WTC11 (cell line): ENCODE measurements at regions not wholly inside any gene's neighbourhood (a gene's known extent, or its start where the extent isn't known, plus 50 kb on each side); places are given as distances from the start of the nearest gene placed in this dataset.

Source experiments
- ATAC-seq: fragments of 200-7000 bp; cut with Tn5 transposase; 2 replicates; pipeline ENCODE4 v1.10.0; 2021; ENCODE audit warnings: mild to moderate bottlenecking, moderate library complexity
- CTCF ChIA-PET: fragments of 300-600 bp; sonication (Branson Sonifier 250); formaldehyde crosslinking; loops from one replicate; lab custom pipeline; 2021; ENCODE audit warnings: antibody characterized with exemption; lab: Charles Lee
- POLR2A ChIA-PET: fragments of 350-600 bp; sonication (Branson Sonifier 250); formaldehyde crosslinking; loops from one replicate; lab custom pipeline; 2021; ENCODE audit warnings: antibody characterized with exemption; lab: Charles Lee
- DNase-seq: peaks from one replicate; pipeline ENCODE4 v3.0.0; 2021; ENCODE audit warnings: low spot score
- H3K27ac Mint-ChIP-seq: 2 replicates; pipeline ENCODE4 v1.8.0; 2021; ENCODE audit warnings: mixed read lengths
- H3K27me3 Mint-ChIP-seq: 2 replicates; pipeline ENCODE4 v1.8.0; 2021; ENCODE audit warnings: low read depth, mild to moderate bottlenecking, moderate library complexity, mixed read lengths
- H3K36me3 Mint-ChIP-seq: 2 replicates; pipeline ENCODE4 v1.8.0; 2021; ENCODE audit warnings: mixed read lengths
- H3K4me1 Mint-ChIP-seq: 2 replicates; pipeline ENCODE4 v1.8.0; 2022; ENCODE audit warnings: mixed read lengths
- H3K4me3 Mint-ChIP-seq: 2 replicates; pipeline ENCODE4 v1.8.0; 2021; ENCODE audit warnings: mild to moderate bottlenecking, moderate library complexity, mixed read lengths
- H3K9me3 Mint-ChIP-seq: 2 replicates; pipeline ENCODE4 v1.8.0; 2021; ENCODE audit warnings: mixed read lengths
- AFF4 ChIP-seq: sonication (generic); formaldehyde crosslinking; IDR thresholded peaks from 2 replicates; pipeline ENCODE4 v1.8.1; 2023; ENCODE audit warnings: mild to moderate bottlenecking, missing genetic modification reagents, borderline replicate concordance
- ARID4B ChIP-seq: sonication (generic); formaldehyde crosslinking; IDR thresholded peaks from 2 replicates; pipeline ENCODE4 v1.8.0; 2023; ENCODE audit warnings: missing genetic modification reagents, mild to moderate bottlenecking, borderline replicate concordance
- CBFB ChIP-seq: sonication (generic); formaldehyde crosslinking; IDR thresholded peaks from 2 replicates; pipeline ENCODE4 v1.8.1; 2022; ENCODE audit warnings: mild to moderate bottlenecking, low read depth, missing genetic modification reagents
- CREM ChIP-seq: sonication (generic); formaldehyde crosslinking; IDR thresholded peaks from 2 replicates; pipeline ENCODE4 v1.8.1; 2022; ENCODE audit warnings: mild to moderate bottlenecking, missing genetic modification reagents, moderate library complexity
- FOXK1 ChIP-seq: sonication (generic); formaldehyde crosslinking; IDR thresholded peaks from 2 replicates; pipeline ENCODE4 v1.8.0; 2022; ENCODE audit warnings: mild to moderate bottlenecking, moderate library complexity, missing genetic modification reagents
- GRHL2 ChIP-seq: fragments of 250-450 bp; sonication (Bioruptor Pico); IDR thresholded peaks from 2 replicates; pipeline ENCODE4 v1.8.0; 2022; ENCODE audit warnings: mild to moderate bottlenecking, moderate library complexity; ENCODE audit not compliant: insufficient replicate concordance, severe bottlenecking
- HMGXB4 ChIP-seq: sonication (generic); formaldehyde crosslinking; IDR thresholded peaks from 2 replicates; pipeline ENCODE4 v1.8.1; 2023; ENCODE audit warnings: mild to moderate bottlenecking, moderate library complexity, missing genetic modification reagents
- OVOL2 ChIP-seq: fragments of 250-450 bp; sonication (Bioruptor Pico); IDR thresholded peaks from 2 replicates; pipeline ENCODE4 v1.9.0; 2021; ENCODE audit warnings: mild to moderate bottlenecking, borderline replicate concordance
- SMAD4 ChIP-seq: sonication (generic); formaldehyde crosslinking; IDR thresholded peaks from 2 replicates; pipeline ENCODE4 v1.8.0; 2022; ENCODE audit warnings: mild to moderate bottlenecking, missing genetic modification reagents
- TEAD1 ChIP-seq: sonication (generic); formaldehyde crosslinking; IDR thresholded peaks from 2 replicates; pipeline ENCODE4 v1.8.0; 2022; ENCODE audit warnings: mild to moderate bottlenecking, missing genetic modification reagents
- ZBTB21 ChIP-seq: sonication (generic); formaldehyde crosslinking; IDR thresholded peaks from 2 replicates; pipeline ENCODE4 v1.8.1; 2023; ENCODE audit warnings: mild to moderate bottlenecking, missing genetic modification reagents, borderline replicate concordance
- TF ChIP-seq, protein P1 (sequence below): sonication (generic); formaldehyde crosslinking; IDR thresholded peaks from 2 replicates; pipeline ENCODE4 v1.8.0; 2022; ENCODE audit warnings: missing genetic modification reagents

DNA sequence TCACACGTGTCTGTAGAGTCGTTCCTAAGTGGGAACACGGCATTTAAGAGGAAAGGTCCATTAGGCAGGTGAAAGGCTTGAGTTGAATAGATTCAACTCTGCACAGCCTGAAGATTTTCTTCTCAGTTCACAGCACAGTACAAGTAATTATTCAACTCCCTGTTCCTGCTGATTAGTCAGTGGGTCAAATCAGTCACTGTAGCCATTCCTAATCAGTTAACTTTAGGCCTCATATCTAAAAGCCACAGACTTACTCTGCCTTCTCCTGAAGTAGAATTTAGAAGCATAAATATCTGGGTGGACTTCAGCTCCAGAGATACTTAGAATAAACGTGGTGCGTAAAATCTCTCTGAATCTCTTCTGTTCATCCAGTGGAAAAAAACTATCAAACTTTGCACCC lies 872.4 kb downstream of the C6orf118 start (continued):
- TF ChIP-seq, protein P1, sequence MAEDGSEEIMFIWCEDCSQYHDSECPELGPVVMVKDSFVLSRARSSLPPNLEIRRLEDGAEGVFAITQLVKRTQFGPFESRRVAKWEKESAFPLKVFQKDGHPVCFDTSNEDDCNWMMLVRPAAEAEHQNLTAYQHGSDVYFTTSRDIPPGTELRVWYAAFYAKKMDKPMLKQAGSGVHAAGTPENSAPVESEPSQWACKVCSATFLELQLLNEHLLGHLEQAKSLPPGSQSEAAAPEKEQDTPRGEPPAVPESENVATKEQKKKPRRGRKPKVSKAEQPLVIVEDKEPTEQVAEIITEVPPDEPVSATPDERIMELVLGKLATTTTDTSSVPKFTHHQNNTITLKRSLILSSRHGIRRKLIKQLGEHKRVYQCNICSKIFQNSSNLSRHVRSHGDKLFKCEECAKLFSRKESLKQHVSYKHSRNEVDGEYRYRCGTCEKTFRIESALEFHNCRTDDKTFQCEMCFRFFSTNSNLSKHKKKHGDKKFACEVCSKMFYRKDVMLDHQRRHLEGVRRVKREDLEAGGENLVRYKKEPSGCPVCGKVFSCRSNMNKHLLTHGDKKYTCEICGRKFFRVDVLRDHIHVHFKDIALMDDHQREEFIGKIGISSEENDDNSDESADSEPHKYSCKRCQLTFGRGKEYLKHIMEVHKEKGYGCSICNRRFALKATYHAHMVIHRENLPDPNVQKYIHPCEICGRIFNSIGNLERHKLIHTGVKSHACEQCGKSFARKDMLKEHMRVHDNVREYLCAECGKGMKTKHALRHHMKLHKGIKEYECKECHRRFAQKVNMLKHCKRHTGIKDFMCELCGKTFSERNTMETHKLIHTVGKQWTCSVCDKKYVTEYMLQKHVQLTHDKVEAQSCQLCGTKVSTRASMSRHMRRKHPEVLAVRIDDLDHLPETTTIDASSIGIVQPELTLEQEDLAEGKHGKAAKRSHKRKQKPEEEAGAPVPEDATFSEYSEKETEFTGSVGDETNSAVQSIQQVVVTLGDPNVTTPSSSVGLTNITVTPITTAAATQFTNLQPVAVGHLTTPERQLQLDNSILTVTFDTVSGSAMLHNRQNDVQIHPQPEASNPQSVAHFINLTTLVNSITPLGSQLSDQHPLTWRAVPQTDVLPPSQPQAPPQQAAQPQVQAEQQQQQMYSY (CRISPR knock-in tag): no peak
- TF ChIP-seq HMGXB4 (CRISPR knock-in tag) (no peak), SMAD4 (no peak), TEAD1 (no peak), CREM (CRISPR knock-in tag) (no peak), GRHL2 (CRISPR knock-in tag) (no peak)

- ChIA-PET POLR2A (no interaction called here), CTCF (no interaction called here)
- ATAC-seq: no peak
- TF ChIP-seq ARID4B (CRISPR knock-in tag) (no peak), AFF4 (CRISPR knock-in tag) (no peak), ZBTB21 (CRISPR knock-in tag) (no peak), FOXK1 (no peak), OVOL2 (CRISPR knock-in tag) (no peak), HMGXB4 (CRISPR knock-in tag) (no peak), CBFB (no peak)
- Mint-ChIP-seq H3K36me3 (peaks cover 20% of the 10 kb centered on the region), H3K4me3 (no peak overlapping the region), H3K27me3 (no peaks in the 10 kb centered on the region; the same call in 1 of the 2 replicates), H3K4me1 (no peaks in the 10 kb centered on the region), H3K27ac (no peak overlapping the region), H3K9me3 (peaks cover 40% of the 10 kb centered on the region)
- no peak for DNase-seq
Observed at GRCh38 chr6:164427728-164428402, 881.5 kb downstream of the C6orf118 start.
